GM23338 (cell line): ENCODE measurements at regions not wholly inside any gene's neighbourhood (a gene's known extent, or its start where the extent isn't known, plus 50 kb on each side); places are given as distances from the start of the nearest gene placed in this dataset.
A peak's percentile ranks its signal among the peaks of the same experiment; 100 is the strongest.

Experiments
- ATAC-seq: fragments of 200-7000 bp; cut with Tn5 transposase; 3 replicates; pipeline ENCODE4 v1.9.1; 2020
- DNase-seq: peaks from one replicate; pipeline ENCODE4 v3.0.0-alpha.2; 2015; ENCODE audit warnings: low spot score
- H2AFZ ChIP-seq: fragments of 200-600 bp; sonication (generic); 2 replicates; pipeline ENCODE4 v1.8.0; 2016; ENCODE audit warnings: antibody characterized with exemption, mild to moderate bottlenecking, moderate library complexity
- H3F3A ChIP-seq: fragments of 200-600 bp; sonication (generic); replicated peaks from 2 replicates; pipeline ENCODE4 v1.8.0; 2017; ENCODE audit warnings: antibody characterized with exemption, mixed run types, low read depth
- H3K27ac ChIP-seq: fragments of 200-600 bp; sonication (generic); 2 replicates; pipeline ENCODE4 v1.6.1; 2016; ENCODE audit warnings: low read depth
- H3K27me3 ChIP-seq: fragments of 200-600 bp; sonication (generic); 2 replicates; pipeline ENCODE4 v1.8.0; 2016; ENCODE audit warnings: mild to moderate bottlenecking, mixed run types, moderate library complexity; ENCODE audit not compliant: insufficient read depth
- H3K36me3 ChIP-seq: fragments of 200-600 bp; sonication (generic); 2 replicates; pipeline ENCODE4 v1.8.0; 2016; ENCODE audit warnings: mild to moderate bottlenecking; ENCODE audit not compliant: insufficient read depth
- H3K4me1 ChIP-seq: fragments of 200-600 bp; sonication (generic); 2 replicates; pipeline ENCODE4 v1.8.0; 2016; ENCODE audit warnings: mild to moderate bottlenecking, moderate library complexity; ENCODE audit not compliant: insufficient read depth
- H3K4me2 ChIP-seq: fragments of 200-600 bp; sonication (generic); 2 replicates; pipeline ENCODE4 v1.7.1; 2017; ENCODE audit warnings: mixed run types
- H3K4me3 ChIP-seq: fragments of 200-600 bp; sonication (generic); 2 replicates; pipeline ENCODE4 v1.6.1; 2016; ENCODE audit warnings: mixed run types
- H3K79me2 ChIP-seq: fragments of 200-600 bp; sonication (generic); replicated peaks from 2 replicates; pipeline ENCODE4 v1.8.0; 2017; ENCODE audit warnings: mild to moderate bottlenecking; ENCODE audit not compliant: insufficient read depth
- H3K9me2 ChIP-seq: fragments of 200-600 bp; sonication (generic); 2 replicates; pipeline ENCODE4 v1.8.0; 2017; ENCODE audit not compliant: insufficient read depth
- H4K20me1 ChIP-seq: fragments of 200-600 bp; sonication (generic); replicated peaks from 2 replicates; pipeline ENCODE4 v1.8.0; 2017; ENCODE audit warnings: mild to moderate bottlenecking; ENCODE audit not compliant: insufficient read depth
- H3K27ac Mint-ChIP-seq: 2 replicates; pipeline ENCODE4 v1.8.0; 2020; ENCODE audit warnings: inconsistent platforms, mild to moderate bottlenecking, moderate library complexity, mixed read lengths
- H3K27me3 Mint-ChIP-seq: 3 replicates; pipeline ENCODE4 v1.8.0; 2022; ENCODE audit warnings: low read depth, mild to moderate bottlenecking, moderate library complexity, mixed read lengths, inconsistent platforms; ENCODE audit not compliant: insufficient read depth, poor library complexity
- H3K36me3 Mint-ChIP-seq: 3 replicates; pipeline ENCODE4 v1.8.0; 2021; ENCODE audit warnings: low read depth, mild to moderate bottlenecking, inconsistent platforms, moderate library complexity, mixed read lengths
- H3K4me1 Mint-ChIP-seq: 3 replicates; pipeline ENCODE4 v1.8.0; 2020; ENCODE audit warnings: mild to moderate bottlenecking, inconsistent platforms, mixed read lengths
- H3K4me3 Mint-ChIP-seq: 3 replicates; pipeline ENCODE4 v1.8.0; 2021; ENCODE audit warnings: moderate library complexity, mild to moderate bottlenecking, inconsistent platforms, mixed read lengths
- H3K9me3 Mint-ChIP-seq: 3 replicates; pipeline ENCODE4 v1.8.0; 2020; ENCODE audit warnings: moderate library complexity, mild to moderate bottlenecking, inconsistent platforms, mixed read lengths
- CTCF ChIP-seq, 2 experiments: fragments of 200-600 bp in 1 of 2; sonication (generic) in 1 of 2; conservative IDR thresholded peaks; 2 replicates each; pipeline versions ENCODE4 v1.5.1 to v1.6.1; 2016 to 2017; ENCODE audit warnings: antibody characterized with exemption in 2 of 2, low read depth in 2 of 2, mild to moderate bottlenecking in 2 of 2, moderate library complexity in 1 of 2
- ETS1 ChIP-seq: IDR thresholded peaks from 2 replicates; pipeline ENCODE4 v1.6.1; 2016; ENCODE audit warnings: antibody characterized with exemption
- EZH2 ChIP-seq: fragments of 200-600 bp; sonication (generic); IDR thresholded peaks from one replicate; pipeline ENCODE4 v1.8.0; 2017; ENCODE audit warnings: antibody characterized with exemption, mild to moderate bottlenecking, low read depth; ENCODE audit not compliant: unreplicated experiment
- JUNB ChIP-seq: IDR thresholded peaks from one replicate; pipeline ENCODE4 v1.6.1; 2016; ENCODE audit warnings: antibody characterized with exemption; ENCODE audit not compliant: unreplicated experiment
- POLR2AphosphoS5 ChIP-seq: IDR thresholded peaks from 2 replicates; pipeline ENCODE4 v1.6.1; 2016; ENCODE audit warnings: antibody characterized with exemption, low read depth
- REST ChIP-seq: IDR thresholded peaks from one replicate; pipeline ENCODE4 v1.6.1; 2018; ENCODE audit warnings: antibody characterized with exemption; ENCODE audit not compliant: unreplicated experiment
- STAT1 ChIP-seq: IDR thresholded peaks from one replicate; pipeline ENCODE4 v1.6.1; 2016; ENCODE audit warnings: antibody characterized with exemption; ENCODE audit not compliant: unreplicated experiment
- ZNF114 ChIP-seq: fragments of 250-450 bp; sonication (Bioruptor Pico); IDR thresholded peaks from 2 replicates; pipeline ENCODE4 v1.5.0; 2020; ENCODE audit warnings: mild to moderate bottlenecking, moderate library complexity
- ZNF462 ChIP-seq: fragments of 250-450 bp; sonication (Bioruptor Pico); IDR thresholded peaks from 2 replicates; pipeline ENCODE4 v1.5.0; 2020; ENCODE audit warnings: mild to moderate bottlenecking, moderate library complexity

GRCh38 chr15:77731067-77731466 lies 98.4 kb upstream of the LINGO1 start:
- Mint-ChIP-seq H3K36me3 (no peaks in the 10 kb centered on the region), H3K9me3 (no peaks in the 10 kb centered on the region), H3K27ac (no peak overlapping the region), H3K27me3 (peaks cover 10% of the 10 kb centered on the region), H3K4me1 (peaks cover 12% of the 10 kb centered on the region), H3K4me3 (no peak overlapping the region)
- Histone ChIP-seq H3K4me2 (no peak overlapping the region), H2AFZ (no peak overlapping the region), H4K20me1 (no peaks in the 10 kb centered on the region), H3K9me2 (no peaks in the 10 kb centered on the region), H3K4me3 (no peak overlapping the region), H3K27ac (no peak overlapping the region), H3F3A (no peaks in the 10 kb centered on the region), H3K79me2 (no peaks in the 10 kb centered on the region), H3K36me3 (no peaks in the 10 kb centered on the region), H3K4me1 (no peaks in the 10 kb centered on the region), H3K27me3 (no peaks in the 10 kb centered on the region)
- DNase-seq (no peak), ATAC-seq (no peak)
- TF ChIP-seq JUNB = no peak
- no peak for TF ChIP-seq ZNF114 (CRISPR knock-in tag)
- no peak for TF ChIP-seq REST
- TF ChIP-seq STAT1 = no peak
- TF ChIP-seq ETS1 = no peak

GRCh38 chr15:77727635-77728304 lies 95.1 kb upstream of the LINGO1 start:
- H3K4me1 ChIP-seq = 0 out of 2 replicates have a peak, but pooled peaks cover 4% of the 10 kb centered on the region
- H3K27ac ChIP-seq = no peak overlapping the region
- DNase-seq (no peak), ATAC-seq (peak; percentile 46; the same call in 2 of the 3 replicates)
- H3K79me2 ChIP-seq = no peaks in the 10 kb centered on the region
- Mint-ChIP-seq H3K4me1 (peaks cover 5% of the 10 kb centered on the region), H3K36me3 (no peaks in the 10 kb centered on the region), H3K27me3 (peaks cover 13% of the 10 kb centered on the region), H3K4me3 (no peak overlapping the region), H3K9me3 (no peaks in the 10 kb centered on the region), H3K27ac (no peak overlapping the region)
- H4K20me1 ChIP-seq = no peaks in the 10 kb centered on the region
- no peak overlapping the region for H3K4me2 ChIP-seq
- no peaks in the 10 kb centered on the region for H3K27me3 ChIP-seq
- no peak overlapping the region for H2AFZ ChIP-seq
- no peak overlapping the region for H3K4me3 ChIP-seq
- H3K9me2 ChIP-seq = no peaks in the 10 kb centered on the region
- no peaks in the 10 kb centered on the region for H3F3A ChIP-seq
- no peaks in the 10 kb centered on the region for H3K36me3 ChIP-seq
- TF ChIP-seq POLR2AphosphoS5 (no peak), EZH2 (no peak), STAT1 (no peak), ZNF462 (CRISPR knock-in tag) (no peak), CTCF (conservative IDR thresholded peaks at IDR 0.05; ENCODE audit: low read depth in 2 of 2) (no peak)
